ENCODE measurements at regions not wholly inside any gene's neighbourhood (a gene's known extent, or its start where the extent isn't known, plus 50 kb on each side); places are given as distances from the start of the nearest gene placed in this dataset.

DNA sequence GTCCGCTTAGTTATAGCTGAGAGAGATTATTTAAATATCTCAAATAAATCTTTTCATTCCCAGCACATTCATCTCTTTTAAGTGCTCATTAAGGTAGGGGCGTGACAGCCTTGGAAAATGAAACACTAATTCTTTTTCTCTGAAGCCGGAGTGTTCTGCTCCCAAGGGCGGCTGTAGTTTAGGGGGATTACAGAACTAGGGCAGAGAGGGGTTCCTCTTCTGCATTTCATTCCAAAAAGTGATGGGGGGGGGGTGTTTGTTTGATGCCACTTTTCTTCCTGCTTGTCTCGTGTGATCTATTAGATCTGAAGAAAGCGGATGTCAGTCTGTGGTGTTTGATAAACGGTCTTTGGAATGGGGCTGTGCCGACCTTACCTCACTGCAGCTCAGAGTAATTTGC, 506.5 kb upstream of the MGMT start:
- DNase-seq (ENCODE audit: low read depth, low spot score) = no peak

DNA sequence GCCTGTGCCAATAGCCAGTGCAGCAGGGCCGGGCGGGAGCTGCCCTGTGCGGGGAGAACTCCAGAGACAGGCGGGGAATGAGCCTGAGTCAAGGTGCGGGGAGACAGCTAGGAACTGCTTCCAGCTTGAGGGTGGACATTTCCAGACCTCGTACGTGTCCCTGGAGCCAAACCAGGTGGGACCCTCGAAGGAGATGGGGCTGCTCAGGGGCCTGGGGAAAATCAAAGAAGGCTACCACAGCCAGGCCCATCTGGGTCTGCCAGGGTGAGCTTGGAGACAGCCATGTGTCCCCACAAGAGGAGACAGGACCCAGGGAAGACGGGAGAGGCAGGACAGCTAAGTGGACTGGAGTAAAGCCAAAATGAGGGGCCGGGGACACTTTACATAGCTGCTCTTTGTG, 504.9 kb upstream of the MGMT start:
- no peak for DNase-seq (ENCODE audit: low read depth, low spot score)

DNA sequence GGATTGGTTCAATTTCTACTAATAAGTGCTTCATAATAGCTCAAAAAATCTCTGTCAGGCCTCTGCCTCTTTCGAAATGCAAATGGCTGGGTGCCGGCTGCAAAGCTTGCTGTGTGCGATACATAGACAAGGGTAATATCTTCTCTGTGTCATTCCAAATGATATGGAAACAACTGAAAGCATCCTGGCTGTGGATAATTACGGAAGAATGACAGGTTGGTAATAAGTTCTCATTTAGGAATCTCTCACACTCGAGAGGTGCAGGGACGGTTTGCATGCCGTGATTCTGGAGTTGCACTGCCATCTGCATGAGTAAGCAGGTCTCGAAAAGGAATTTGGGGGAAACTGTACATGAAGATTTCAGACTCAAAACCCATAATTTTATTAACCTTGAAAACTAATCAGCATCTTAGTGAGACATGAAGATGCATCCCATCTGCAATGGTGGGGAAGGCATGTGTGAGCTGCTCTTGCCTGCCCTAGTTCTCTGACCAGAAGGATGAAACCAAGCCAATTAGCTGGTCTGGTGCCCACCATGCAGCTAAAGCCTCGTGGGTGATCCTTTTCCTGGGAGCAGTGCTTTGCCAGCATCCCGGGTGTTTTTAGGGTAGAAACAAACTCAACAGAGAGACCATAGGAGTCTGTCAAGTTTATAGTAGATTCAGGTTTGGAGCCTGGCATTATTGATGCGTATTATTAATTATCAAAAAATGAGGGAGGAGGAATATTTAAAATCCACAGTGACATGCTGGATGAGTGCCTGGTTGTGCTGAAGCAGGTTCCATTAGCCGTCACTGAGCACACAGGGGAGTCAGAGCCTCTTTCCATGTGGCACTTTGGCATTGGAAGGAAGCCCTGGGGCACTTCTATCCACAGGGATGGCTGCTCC, 503.6 kb upstream of the MGMT start:
- DNase-seq (ENCODE audit: low read depth, low spot score) = no peak

DNA sequence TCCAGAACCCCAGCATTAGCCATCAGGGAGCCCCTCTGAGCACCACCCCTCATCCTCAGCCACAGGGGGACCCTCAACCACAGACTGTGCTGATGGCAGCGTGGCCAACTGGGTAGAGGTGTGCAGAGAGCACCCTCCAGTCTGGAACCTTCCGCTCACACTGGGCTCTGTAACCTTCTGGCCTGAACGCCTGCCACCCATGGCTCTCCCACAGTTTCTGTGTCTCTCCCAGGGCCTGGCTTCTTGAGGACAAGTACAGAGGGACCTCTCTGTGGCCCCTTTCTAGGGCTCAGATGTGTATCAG, 503.0 kb upstream of the MGMT start:
- DNase-seq (ENCODE audit: low read depth, low spot score) = no peak

DNA sequence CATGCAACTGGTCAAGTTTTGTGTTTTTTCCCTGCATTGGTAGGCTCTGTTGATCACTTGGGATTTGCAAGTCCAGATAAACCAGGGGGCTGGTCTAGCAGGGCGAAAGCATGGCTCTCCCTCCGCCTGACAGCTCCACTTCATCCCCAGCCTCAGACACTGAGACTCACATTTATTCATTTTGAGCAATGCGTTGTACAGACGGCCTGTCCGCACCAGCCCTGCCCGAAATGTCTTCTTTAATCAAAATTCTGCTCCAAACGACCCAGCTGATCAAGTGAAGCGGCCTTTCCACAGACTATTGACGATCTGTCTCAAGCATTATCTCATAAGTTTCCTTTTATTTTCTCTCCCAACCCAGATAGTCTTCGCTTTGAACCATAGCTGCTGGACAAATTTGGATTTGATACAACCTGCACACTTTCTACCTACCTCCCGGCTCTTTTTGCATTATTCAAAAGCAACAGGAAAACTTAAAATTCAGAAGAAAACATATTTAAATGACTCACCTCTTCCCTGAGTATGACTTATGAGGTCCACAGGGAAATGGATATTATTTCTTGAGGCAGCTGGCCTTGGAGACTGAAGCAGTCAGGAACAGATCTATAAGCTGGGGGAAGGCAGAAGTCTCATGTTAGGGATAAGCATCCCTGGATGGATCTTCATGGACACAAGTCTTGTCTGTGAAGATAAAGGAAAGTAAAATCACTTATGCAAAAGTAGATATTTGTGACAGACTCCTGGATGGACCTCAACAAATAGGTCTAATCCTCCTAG, 498.9 kb upstream of the MGMT start:
- no peak for DNase-seq (ENCODE audit: low read depth, low spot score)

DNA sequence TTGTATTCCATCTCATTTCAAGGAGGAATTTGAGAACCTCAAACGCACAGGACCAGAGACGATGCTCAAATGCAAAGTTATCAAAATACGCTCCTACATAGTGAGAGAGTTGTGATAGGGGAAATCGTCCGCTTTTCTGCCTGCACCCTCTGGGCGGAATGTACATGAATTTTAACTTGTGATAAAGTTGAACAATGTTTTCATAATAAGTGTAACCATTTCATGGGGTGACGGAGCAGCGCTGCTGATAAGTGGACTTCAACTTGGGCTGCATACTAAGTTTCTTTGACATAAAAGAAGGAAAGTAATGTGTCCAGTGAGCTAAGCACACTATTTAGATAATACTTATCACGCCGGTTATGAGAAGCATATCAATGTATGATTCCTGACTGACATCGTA, 497.5 kb upstream of the MGMT start:
- no peak for DNase-seq (ENCODE audit: low read depth, low spot score)

DNA sequence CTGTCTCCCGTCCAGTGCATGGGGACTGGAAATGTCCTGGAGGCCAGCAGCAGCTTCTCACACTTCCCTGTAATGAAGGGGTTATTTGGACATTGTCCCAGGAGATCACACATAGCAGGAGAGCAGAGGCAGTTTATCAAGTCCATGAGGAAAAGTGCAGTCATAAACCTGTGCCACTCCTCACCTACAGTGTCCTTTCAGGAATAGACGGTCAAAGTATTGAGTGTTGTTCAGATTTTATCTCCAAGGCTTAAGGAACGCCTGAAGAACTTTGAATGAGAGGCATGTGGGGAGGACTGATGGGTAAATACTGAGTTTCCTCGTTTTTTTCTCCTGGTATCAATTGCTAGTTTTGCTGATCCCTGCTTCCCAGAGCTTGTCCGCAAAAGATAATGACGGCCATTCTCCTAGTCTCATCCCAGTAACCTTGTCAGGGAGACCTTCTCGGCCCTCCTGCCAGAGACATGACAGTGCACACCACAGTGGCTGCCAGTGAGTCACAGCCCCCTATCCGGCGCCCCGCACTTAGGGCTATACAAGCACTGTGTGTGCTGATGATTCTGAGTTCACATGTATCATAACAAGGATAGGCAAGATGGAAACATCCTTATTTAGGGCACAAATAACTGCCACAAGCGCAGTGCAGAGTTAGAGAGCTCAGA, 495.5 kb upstream of the MGMT start:
- DNase-seq (ENCODE audit: low read depth, low spot score) = no peak

DNA sequence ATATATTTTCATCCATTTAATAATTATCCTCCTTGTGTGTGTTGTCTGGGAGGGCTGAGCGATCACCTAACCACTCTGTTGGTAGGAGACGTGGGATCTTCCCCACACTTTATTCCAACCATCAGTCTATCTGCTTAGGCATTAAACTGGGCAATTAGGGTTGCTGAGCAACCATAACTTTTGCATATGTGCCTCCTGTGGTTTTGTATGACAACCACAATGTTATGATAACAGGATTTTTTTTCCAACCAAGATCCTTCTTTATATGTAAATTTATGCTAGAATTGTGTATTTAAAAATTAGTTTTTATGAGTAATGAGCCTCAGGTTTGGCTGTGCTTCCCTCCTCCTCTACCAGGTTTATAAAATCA, 495.0 kb upstream of the MGMT start:
- no peak for DNase-seq (ENCODE audit: low read depth, low spot score)

DNA sequence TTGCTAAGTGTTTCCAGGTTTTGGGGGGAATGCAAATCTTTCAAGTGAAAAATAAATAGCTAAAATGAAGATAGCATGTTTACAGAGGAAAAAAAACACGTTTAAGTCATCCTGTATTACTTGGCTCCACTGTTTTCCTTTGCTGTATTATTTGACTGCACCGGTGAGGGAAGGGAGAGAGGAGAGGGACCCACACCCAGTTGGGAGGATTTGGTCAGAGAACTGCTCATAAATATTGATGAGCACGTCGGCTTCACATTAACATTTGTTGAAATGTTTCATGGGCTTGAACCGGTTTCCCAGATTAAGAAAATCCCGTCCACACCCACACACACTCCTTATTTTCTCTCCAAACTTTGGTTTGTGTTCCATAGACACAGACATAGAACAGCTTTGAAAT, 493.8 kb upstream of the MGMT start:
- DNase-seq (ENCODE audit: low read depth, low spot score) = no peak

DNA sequence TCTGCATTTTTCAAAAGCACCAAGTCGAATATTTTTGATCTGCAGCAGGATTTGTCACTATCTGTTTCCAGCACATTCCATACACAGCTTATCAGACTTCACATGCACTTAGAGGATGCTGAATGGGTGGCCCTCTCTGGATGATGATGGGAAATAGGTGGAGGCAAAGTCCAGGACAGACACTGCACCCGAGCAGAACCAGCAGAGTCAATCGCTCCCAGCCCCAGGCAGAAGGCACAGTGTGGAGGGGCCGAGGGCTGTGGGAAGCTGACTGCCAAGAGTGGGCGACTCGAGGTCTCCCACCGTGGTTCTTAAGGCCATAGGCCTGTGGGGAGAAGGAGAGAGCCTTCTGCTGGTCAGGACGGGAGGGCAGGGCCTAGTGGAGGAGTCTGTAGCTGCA, 490.2 kb upstream of the MGMT start:
- no peak for DNase-seq (ENCODE audit: low read depth, low spot score)

DNA sequence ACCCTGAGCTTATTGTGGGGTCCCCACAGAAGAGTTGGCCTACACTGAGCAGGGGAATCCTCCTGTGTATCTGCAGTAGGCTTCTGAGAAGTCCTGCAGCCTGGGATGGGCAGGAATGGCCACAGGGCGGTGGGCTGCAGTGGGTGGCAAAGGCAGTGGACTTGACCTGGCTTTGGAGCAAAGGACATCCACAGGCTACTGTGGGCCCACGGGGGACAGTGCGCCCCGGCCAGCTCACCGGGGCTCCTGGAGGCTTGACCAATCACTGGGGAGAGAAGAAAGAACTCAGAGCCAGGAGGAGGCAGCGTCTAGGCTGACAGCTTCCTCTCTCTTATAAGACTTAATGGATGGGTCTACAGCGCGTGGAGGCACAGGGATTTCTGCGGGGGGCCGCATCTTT, 488.8 kb upstream of the MGMT start:
- DNase-seq (ENCODE audit: low read depth, low spot score) = no peak

DNA sequence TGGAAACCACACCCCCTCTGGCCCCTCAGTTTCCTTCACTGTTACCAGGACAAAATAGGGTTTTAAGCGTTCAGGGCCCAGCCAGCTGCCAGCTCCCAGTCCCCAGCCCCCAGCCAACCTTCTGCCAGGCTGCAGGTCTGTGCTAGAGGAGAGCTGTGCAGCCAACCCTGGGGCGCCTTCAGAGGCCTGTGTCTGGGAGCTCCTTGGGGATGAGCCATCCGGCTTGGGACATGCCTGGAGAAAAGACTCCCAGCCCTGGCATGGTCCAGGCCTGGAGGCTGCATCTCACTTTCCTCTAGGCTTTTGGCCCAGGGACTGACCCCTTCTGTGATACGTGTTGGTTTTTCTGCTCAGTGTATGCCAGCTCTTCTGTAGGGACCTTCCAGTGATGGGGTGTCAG, 487.6 kb upstream of the MGMT start:
- DNase-seq (ENCODE audit: low read depth, low spot score) = no peak

DNA sequence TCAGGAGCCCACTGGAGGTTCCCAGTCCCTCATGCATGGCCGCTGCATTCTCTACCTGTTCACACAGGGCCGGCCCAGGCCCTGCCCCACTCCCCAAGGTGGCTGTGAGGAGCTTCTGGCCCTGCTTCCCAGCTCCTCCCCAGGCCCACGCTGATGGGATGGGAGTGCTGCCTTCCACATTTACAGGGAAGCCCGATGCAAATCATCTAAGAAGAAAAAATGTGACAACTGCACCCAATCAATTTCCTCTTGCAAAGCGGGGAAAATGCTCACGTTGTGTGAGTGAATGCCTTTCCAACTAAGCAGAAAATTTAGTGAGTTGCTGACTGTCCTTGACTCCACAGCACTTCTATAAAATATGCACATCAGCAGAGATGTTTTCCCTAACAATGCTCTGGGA, 485.8 kb upstream of the MGMT start:
- no peak for DNase-seq (ENCODE audit: low read depth, low spot score)

DNA sequence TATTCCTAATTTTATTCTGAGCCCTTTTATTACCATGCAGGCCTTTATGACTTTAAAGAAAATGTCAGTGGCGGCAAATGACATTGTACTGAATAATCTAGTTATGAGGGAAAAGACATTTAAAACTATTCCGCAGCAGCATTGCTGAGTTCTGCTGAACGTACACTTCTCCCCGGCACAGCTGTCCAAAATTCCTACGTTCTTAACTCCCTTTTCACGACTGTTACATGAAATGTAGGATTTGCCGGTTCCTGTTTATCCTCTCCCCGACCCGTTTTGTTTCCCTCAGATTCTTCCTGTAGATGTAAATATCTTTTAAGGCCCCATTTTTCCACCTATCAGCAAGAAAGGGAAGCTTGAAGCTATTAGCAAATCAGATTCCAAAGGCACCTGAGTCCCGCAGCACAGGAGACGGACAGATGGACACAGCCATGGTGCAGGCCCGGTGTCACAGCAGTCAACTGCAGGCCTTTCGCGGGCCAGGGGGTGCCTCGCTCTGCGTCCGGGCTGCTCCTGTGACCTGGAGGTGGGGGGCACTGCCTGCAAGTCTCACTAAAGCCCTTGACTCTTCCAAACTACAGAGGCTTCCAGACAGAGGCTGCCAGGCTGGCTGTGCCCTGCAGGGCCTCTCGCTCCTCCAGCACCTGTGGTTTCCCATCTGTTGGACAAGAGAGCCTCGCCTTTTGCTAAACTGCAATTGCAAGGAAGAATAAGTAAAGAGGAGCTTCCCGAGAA, 485.0 kb upstream of the MGMT start:
- no peak for DNase-seq (ENCODE audit: low read depth, low spot score)

DNA sequence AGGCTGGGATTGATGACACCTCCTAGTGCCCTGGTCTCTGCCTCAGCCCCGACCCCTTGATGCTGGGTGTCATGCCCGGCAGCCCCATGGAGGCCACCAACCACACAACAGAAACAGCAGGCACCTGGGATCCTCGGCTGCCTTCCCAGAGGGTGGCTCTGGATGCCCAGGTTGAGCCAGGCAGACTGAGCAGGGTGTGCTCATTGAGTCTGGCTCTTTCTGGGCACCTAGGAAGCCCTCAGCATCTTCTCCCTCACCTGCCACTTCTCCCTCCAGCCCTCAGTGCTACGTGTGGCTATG, 484.5 kb upstream of the MGMT start:
- no peak for DNase-seq (ENCODE audit: low read depth, low spot score)

DNA sequence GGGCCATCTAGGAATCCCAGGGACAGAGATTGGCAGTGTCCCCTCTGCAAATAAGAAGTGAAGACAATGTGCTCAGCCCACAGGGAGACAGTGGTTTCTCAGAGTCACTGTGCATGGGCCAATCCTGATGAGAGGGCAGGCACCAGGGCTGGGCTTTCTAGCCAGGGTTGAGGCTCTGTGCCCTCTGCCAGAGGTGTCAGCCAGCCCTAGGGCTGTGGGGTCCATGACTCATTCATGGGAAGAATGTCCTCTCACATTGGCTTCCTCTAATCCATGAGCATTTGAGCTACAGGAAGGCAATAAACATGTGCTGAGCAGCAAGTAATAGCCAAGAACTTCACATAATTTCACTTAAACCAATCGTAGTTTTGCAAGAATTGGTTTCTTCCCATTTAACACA, 482.0 kb upstream of the MGMT start:
- no peak for DNase-seq (ENCODE audit: low read depth, low spot score)

DNA sequence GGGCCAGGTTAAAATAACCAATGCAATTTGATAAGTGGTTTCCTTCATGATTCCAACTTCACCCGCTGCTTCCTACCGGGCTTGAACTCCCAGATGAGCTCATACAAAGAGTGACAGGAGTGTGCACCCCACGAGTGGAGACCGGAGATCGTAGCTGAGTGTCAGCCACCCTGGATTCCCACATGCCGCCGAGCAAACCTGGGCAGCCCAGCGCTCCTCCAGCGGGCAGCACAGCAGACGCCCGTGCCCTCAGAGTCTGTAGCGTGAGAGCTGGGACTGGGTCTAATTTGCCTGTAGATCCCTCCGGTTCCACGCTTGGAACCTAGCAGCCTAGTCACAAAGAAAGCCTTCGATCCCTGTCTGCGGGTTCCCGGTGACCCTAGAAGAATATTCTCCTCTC, 476.1 kb upstream of the MGMT start:
- no peak for DNase-seq (ENCODE audit: low read depth, low spot score)

DNA sequence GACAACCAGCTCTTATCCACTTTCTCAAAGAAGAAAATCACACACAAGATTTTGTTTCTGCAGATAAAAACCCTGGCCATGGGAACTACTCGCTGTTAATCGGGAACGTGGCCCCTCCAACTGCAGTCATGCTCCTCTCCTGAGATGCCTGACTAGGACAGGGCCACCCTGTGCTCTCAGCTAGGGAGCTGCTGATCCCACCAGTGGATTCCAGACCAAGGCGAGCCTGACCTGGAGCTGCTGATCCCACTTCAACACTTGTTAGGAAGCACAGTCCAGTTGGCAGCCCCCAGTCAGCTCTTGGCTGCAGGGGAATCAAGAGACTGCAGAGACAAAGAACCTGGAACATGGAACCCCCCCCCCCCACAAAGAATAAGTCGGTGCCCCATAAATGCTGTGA, 474.3 kb upstream of the MGMT start:
- DNase-seq (ENCODE audit: low read depth, low spot score) = no peak

DNA sequence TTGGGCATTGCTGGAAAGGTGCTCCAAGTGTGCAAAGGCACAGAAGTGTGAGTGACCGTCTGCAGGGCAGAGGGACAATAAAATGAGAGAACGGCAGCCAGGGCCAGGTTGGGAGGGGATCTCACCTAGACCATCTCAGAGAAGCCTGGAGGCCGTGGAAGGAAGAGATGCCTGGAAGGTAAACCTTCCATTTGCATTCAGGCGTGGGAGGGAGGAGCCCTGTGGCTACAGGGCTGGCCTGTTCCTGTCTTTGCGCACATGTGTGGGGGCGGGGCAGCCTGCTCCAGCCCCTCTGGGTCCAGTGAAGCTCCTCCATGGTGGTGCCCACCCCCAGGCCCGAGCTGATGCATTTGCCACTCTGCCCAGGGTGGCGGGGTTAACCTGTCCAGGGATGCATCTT, 473.6 kb upstream of the MGMT start:
- DNase-seq (ENCODE audit: low read depth, low spot score) = no peak

DNA sequence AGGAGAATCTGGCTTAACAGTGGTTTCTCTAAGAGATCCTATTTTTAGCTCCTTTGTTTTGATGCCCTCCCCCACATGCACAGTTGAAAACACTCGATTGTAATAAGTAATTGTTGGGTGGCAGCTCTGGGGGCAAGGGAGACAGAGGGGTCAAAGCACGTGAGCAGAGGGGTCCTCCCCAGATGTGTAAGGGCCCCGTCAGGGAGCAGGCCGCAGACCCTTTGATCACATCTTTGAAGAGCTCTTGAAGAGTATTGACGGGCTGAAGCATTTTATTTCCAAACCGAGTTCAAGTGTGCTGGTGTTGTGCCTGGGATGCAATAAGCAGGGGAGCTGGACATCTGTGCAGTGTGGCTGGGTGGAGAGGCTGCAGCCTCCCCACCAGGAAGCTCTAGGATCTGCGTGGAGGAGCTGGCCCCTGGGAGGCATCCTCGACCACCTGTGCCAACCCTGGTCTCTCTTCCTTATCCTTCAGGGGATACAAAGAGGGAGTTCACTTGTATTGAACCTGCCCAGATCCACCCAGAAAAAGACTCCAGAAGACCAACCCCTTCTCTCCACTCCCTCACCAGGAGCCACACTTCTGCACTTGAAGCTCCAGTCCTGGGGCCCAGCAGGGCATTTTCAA, 473.0 kb upstream of the MGMT start:
- DNase-seq (ENCODE audit: low read depth, low spot score) = no peak

DNA sequence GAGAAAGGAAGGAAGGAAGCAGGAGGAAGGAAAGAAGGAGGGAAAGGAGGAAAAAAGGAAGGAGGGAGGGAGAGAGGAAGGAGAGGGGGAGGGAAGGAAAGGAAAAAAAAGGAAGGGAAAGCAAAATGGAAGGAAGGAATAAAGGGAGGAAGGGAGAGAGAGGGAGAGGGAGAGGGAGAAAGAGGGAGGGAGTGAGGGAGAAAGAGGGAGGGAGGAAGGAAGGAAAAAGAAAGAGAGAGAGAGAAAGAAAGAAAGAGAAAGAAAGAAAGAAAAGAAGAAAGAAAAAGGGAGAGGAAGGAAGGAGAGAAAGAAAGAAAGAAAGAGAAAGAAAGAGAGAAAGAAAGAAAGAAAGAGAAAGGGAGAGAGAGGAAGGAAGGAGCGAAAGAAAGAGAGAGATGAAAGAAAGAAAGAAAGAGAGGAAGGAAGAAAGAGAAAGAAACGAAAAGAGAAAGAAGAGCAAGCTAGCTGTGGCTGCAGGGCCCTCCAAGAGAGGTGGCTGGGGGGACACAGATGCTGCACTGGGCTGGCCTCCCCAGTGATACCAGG, 472.4 kb upstream of the MGMT start:
- DNase-seq (ENCODE audit: low read depth, low spot score) = no peak

DNA sequence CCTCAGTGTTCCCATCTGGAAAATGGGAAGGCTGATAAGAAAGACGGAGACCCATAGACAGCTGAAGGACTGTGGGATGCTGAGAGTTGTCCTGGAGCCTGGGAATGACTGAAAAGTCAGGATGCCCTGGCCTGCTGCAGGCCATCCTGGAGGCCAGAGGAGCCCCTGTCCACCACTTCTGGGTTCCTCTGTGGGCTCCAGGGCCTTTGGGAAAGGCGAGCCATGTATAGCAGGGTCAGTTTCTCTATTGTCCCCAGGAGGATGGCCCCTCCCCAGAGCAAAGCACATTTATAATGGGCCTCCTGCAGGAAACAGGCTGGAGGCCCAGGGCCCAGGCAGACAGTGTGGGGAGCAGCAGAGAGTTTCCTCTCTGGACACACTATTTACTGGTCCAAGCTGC, 471.4 kb upstream of the MGMT start:
- no peak for DNase-seq (ENCODE audit: low read depth, low spot score)
